ENCODE measurements at regions not wholly inside any gene's neighbourhood (a gene's known extent, or its start where the extent isn't known, plus 50 kb on each side); places are given as distances from the start of the nearest gene placed in this dataset.

- no peak for TF ChIP-seq CTCF (IDR thresholded peaks at IDR 0.05)
- no peak for TF ChIP-seq EZH2 (IDR thresholded peaks at IDR 0.05)
- no peak for TF ChIP-seq EZH2phosphoT487 (IDR thresholded peaks at IDR 0.05)
Observed at GRCh38 chr3:106161246-106161645, 292.4 kb upstream of the CBLB start.

All from neural progenitor cell (in vitro differentiated cells).